K562 (cell line): ENCODE measurements at regions not wholly inside any gene's neighbourhood (a gene's known extent, or its start where the extent isn't known, plus 50 kb on each side); places are given as distances from the start of the nearest gene placed in this dataset.

Source experiments
- CBFB ChIP-seq: sonication (generic); formaldehyde crosslinking; IDR thresholded peaks from 2 replicates; pipeline ENCODE4 v1.4.0; 2020; ENCODE audit warnings: mild to moderate bottlenecking, missing genetic modification reagents
- GABPB1 ChIP-seq: sonication (generic); formaldehyde crosslinking; IDR thresholded peaks from 2 replicates; pipeline ENCODE4 v1.8.0; 2022; ENCODE audit warnings: mild to moderate bottlenecking, missing genetic modification reagents
- HEY1 ChIP-seq: fragments of 250-450 bp; sonication (Bioruptor Pico); IDR thresholded peaks from 2 replicates; pipeline ENCODE4 v1.5.0; 2020; ENCODE audit warnings: mild to moderate bottlenecking, moderate library complexity, borderline replicate concordance
- ID3 ChIP-seq, 2 experiments: fragments of 250-450 bp in 1 of 2; fragments of 450-650 bp in 1 of 2; sonication (Bioruptor Pico) in 1 of 2; IDR thresholded peaks; 2 replicates each; pipeline versions ENCODE4 v1.6.1 to v1.8.0; 2016 to 2021; ENCODE audit warnings: mild to moderate bottlenecking in 2 of 2, moderate library complexity in 2 of 2, missing compliant biosample characterization in 1 of 2, missing genetic modification characterization in 1 of 2
- KLF10 ChIP-seq: fragments of 250-450 bp; sonication (Bioruptor Pico); IDR thresholded peaks from 2 replicates; pipeline ENCODE4 v1.6.1; 2021; ENCODE audit warnings: matching md5 sums
- SMC3 ChIP-seq: conservative IDR thresholded peaks from 2 replicates; pipeline ENCODE4 v1.6.1; 2011; ENCODE audit warnings: low read depth, low read length, improper control_type of control experiment; ENCODE audit not compliant: insufficient read depth
- SPI1 ChIP-seq: IDR thresholded peaks from 2 replicates; pipeline ENCODE4 v1.6.1; 2011; ENCODE audit warnings: low read depth, low read length, control low read depth, borderline replicate concordance
- TFE3 ChIP-seq: fragments of 450-650 bp; formaldehyde crosslinking; IDR thresholded peaks from 2 replicates; pipeline ENCODE4 v1.4.0; 2020; ENCODE audit warnings: mild to moderate bottlenecking, mixed read lengths
- ZBTB34 ChIP-seq: fragments of 250-450 bp; sonication (Bioruptor Pico); IDR thresholded peaks from 2 replicates; pipeline ENCODE4 v1.8.0; 2021; ENCODE audit warnings: mild to moderate bottlenecking, moderate library complexity
- TF ChIP-seq, protein P1 (sequence below), 2 experiments: IDR thresholded peaks in 1 of 2; conservative IDR thresholded peaks in 1 of 2; 2 replicates each; pipeline ENCODE4 v1.6.1; 2016; ENCODE audit warnings: low read depth in 2 of 2, mild to moderate bottlenecking in 1 of 2, missing compliant biosample characterization in 1 of 2, missing genetic modification characterization in 1 of 2, moderate library complexity in 1 of 2

- TF ChIP-seq TFE3 (CRISPR knock-in tag) (no peak), GABPB1 (CRISPR knock-in tag) (no peak), SPI1 (no peak), KLF10 (no peak), ID3 (CRISPR knock-in tag; IDR thresholded peaks at IDR 0.05) (no peak), ID3 (tag; IDR thresholded peaks at IDR 0.05) (no peak), ZBTB34 (CRISPR knock-in tag) (no peak), SMC3 (no peak), HEY1 (CRISPR knock-in tag) (no peak), CBFB (CRISPR knock-in tag) (no peak)
- TF ChIP-seq, protein P1, sequence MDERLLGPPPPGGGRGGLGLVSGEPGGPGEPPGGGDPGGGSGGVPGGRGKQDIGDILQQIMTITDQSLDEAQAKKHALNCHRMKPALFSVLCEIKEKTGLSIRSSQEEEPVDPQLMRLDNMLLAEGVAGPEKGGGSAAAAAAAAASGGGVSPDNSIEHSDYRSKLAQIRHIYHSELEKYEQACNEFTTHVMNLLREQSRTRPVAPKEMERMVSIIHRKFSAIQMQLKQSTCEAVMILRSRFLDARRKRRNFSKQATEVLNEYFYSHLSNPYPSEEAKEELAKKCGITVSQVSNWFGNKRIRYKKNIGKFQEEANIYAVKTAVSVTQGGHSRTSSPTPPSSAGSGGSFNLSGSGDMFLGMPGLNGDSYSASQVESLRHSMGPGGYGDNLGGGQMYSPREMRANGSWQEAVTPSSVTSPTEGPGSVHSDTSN (CRISPR knock-in tag; IDR thresholded peaks at IDR 0.05; ENCODE audit: low read depth): no peak
- TF ChIP-seq, protein P1 (tag; conservative IDR thresholded peaks at IDR 0.05; ENCODE audit: low read depth): no peak
These were observed 93.9 kb upstream of the CDH8 start (continued) for GRCh38 chr16:62130101-62130500.
